Stimulated activated naive CD8-positive, alpha-beta T cell treated with anti-CD3 and anti-CD28 coated beads, Interleukin-15, Interleukin-2, amounts not matched to agents 100 ng/mL and 50 ng/mL, for 24 hours (primary cell): ENCODE measurements at regions not wholly inside any gene's neighbourhood (a gene's known extent, or its start where the extent isn't known, plus 50 kb on each side); places are given as distances from the start of the nearest gene placed in this dataset.

ENCODE experiments used
- H3K27ac Mint-ChIP-seq: one replicate; pipeline ENCODE4 v1.8.0; 2021; ENCODE audit warnings: mild to moderate bottlenecking, mixed read lengths
- H3K27me3 Mint-ChIP-seq: one replicate; pipeline ENCODE4 v1.8.0; 2021; ENCODE audit warnings: mixed read lengths
- H3K36me3 Mint-ChIP-seq: one replicate; pipeline ENCODE4 v1.8.0; 2021; ENCODE audit warnings: low read depth, mixed read lengths
- H3K4me1 Mint-ChIP-seq: one replicate; pipeline ENCODE4 v1.8.0; 2021; ENCODE audit warnings: low read depth, mixed read lengths
- H3K4me3 Mint-ChIP-seq: one replicate; pipeline ENCODE4 v1.8.0; 2021; ENCODE audit warnings: mild to moderate bottlenecking, mixed read lengths
- H3K9me3 Mint-ChIP-seq: one replicate; pipeline ENCODE4 v1.8.0; 2021; ENCODE audit warnings: mixed read lengths

DNA sequence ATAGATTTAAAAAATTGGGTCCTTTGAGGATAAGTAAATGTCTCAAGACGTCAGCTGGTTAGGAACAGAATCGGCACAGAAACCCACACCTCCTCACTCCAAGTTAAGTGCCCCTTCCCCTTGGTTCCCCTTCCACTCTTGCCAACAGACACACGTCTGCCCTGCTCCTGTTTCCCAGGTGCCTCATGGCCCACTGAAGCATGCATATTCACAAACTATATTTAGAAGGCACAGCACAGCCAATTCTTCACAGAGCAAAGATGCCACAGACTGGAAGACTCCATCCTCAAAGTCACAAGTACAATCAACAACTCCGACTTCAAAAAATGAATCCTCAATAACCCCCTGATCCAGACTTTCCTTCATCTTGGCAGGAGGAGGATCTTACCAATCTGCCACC lies 295.4 kb upstream of the NR2F2 start:
- H3K36me3 Mint-ChIP-seq: no peaks in the 10 kb centered on the region
- peaks cover 11% of the 10 kb centered on the region for H3K4me1 Mint-ChIP-seq
- H3K27ac Mint-ChIP-seq: no peak overlapping the region
- H3K27me3 Mint-ChIP-seq: peaks cover 68% of the 10 kb centered on the region
- H3K4me3 Mint-ChIP-seq: no peak overlapping the region
- no peaks in the 10 kb centered on the region for H3K9me3 Mint-ChIP-seq

DNA sequence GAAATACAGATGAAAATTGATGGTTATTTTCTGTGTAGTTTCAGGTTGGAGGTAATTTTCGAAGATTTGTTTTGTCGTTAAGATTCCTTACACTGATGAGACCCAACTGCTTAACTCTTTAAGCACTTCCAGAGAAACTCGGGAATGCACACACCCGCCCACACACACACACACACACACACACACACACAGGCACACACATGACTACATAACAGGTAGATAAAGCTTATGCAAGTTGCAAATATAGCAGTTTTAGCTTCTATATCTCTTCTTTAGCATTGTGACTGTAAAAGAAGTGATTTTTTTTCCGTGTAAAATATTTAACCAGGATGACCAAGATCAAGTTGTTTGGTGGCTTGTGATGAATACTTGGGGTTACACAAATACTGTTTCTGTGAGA lies 294.9 kb upstream of the NR2F2 start:
- no peak overlapping the region for H3K27ac Mint-ChIP-seq
- peaks cover 11% of the 10 kb centered on the region for H3K4me1 Mint-ChIP-seq
- no peak overlapping the region for H3K4me3 Mint-ChIP-seq
- no peaks in the 10 kb centered on the region for H3K9me3 Mint-ChIP-seq
- no peaks in the 10 kb centered on the region for H3K36me3 Mint-ChIP-seq
- peaks cover 72% of the 10 kb centered on the region for H3K27me3 Mint-ChIP-seq

DNA sequence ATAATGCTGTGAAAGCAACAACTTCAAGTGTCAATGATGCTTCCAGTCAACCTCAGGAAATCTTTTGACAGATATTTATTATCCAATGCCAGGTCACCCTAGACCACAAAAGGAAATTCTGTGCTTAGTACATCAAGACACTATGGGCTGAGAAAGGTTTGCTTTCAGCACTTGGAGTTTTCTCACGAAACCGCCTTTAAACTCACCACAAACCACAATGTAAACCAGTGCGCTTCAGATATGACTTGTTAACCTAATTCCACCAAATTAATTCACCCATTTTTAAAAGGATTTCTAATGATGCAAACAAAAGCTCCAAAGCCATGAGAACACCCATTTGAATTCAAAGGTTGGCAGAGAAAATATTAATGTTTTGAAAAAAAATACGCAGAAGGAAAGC lies 292.9 kb upstream of the NR2F2 start:
- H3K27ac Mint-ChIP-seq: no peak overlapping the region
- no peaks in the 10 kb centered on the region for H3K36me3 Mint-ChIP-seq
- H3K4me1 Mint-ChIP-seq: peaks cover 14% of the 10 kb centered on the region
- no peak overlapping the region for H3K4me3 Mint-ChIP-seq
- peaks cover 74% of the 10 kb centered on the region for H3K27me3 Mint-ChIP-seq
- no peaks in the 10 kb centered on the region for H3K9me3 Mint-ChIP-seq

DNA sequence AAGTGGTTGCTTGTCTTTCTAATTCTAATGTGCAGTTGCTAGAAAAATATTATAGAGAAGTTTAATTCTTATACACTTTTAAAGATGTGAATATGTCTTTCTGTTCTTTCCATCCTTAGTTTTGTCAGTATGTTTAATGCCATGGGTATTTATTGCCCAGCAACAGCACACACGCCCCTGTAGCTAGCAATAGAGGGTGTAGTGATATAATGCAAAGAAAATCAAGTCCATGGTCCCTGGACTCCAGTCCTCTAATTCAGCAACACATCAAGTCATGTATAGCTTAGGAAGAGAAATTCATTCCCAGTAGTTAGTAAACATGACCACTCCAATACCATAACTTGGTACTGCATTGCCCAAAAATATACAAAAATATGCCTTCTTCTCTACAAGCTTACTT lies 292.4 kb upstream of the NR2F2 start:
- Mint-ChIP-seq H3K4me3 (no peak overlapping the region), H3K4me1 (peaks cover 14% of the 10 kb centered on the region), H3K36me3 (no peaks in the 10 kb centered on the region), H3K27me3 (peaks cover 71% of the 10 kb centered on the region), H3K9me3 (no peaks in the 10 kb centered on the region), H3K27ac (no peak overlapping the region)

DNA sequence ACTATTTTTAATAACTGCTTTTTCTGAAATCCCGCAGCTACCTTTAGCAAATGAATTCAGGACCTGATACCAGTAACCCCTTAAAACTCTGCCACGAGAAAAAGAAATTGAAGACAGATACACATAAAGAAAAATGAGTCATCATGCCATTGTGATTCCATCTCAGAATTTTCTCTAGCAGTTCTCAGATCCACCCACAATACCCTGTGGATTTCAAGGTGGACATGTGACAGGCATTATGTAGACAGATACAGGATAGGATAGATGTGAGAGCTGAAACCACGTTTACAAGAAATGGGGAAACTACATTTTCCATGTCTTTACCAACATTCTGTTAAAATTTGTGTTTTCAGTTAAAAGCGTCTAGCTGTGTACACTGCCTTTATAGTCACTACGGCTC lies 291.9 kb upstream of the NR2F2 start:
- peaks cover 70% of the 10 kb centered on the region for H3K27me3 Mint-ChIP-seq
- H3K4me1 Mint-ChIP-seq: peaks cover 14% of the 10 kb centered on the region
- no peak overlapping the region for H3K27ac Mint-ChIP-seq
- H3K4me3 Mint-ChIP-seq: no peak overlapping the region
- H3K36me3 Mint-ChIP-seq: no peaks in the 10 kb centered on the region
- no peaks in the 10 kb centered on the region for H3K9me3 Mint-ChIP-seq

DNA sequence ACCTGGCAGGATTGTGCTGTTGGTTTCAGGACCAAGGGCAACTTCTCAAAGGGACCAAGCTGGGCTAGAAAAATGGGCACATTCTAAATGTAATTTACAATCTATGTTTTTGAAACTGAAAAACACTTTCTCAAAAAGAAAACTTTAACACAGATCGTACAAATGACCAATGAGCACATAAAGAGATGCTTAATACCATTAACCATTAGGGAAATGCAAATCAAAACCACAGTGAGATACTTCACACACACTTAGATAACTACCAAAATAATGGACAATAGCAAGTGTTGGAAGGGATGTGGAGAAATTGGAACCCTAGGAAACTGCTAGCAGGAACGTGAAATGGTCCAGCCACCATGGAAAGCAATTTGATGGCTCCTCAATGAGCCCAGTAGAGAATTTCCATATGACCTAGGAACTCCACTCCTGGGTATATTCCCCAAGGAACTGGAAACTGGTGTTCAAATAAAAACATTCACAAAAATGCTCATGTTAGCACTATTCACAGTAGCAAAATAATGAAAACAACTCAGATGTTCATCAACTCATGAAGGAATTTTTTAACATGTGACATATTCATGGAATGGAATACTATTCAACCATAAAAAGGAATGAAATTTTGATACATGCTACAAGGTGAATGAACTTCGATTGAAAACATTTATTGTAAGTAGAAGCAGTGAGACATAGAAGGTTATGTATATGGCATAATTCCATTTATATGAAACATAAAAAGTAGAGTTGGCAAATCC lies 288.3 kb upstream of the NR2F2 start:
- H3K36me3 Mint-ChIP-seq: no peaks in the 10 kb centered on the region
- peaks cover 70% of the 10 kb centered on the region for H3K27me3 Mint-ChIP-seq
- H3K4me1 Mint-ChIP-seq: peaks cover 10% of the 10 kb centered on the region
- no peak overlapping the region for H3K4me3 Mint-ChIP-seq
- H3K27ac Mint-ChIP-seq: no peak overlapping the region
- no peaks in the 10 kb centered on the region for H3K9me3 Mint-ChIP-seq

DNA sequence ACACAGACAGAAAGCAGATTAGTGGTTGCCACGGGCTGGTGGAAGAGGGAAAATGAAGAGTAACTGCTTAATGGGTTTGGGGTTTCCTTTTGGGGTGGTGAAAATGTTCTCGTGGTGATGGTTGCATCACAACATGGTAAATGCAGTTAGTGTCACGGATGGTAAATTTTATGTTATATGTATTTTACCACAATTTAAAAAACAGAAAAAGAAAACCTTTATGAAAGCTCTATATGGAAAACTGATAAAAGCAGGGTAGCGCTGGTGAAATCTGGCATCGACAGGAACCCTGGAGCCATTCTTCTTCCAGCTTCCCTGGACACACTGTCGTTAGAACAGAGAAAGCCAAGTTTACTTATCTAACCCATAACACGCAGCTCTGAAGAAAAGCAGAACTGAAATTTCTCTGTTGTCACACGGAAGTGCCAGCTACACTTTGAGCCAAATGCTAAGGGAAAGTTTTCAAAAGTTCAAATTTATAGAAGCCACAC lies 287.7 kb upstream of the NR2F2 start:
- Mint-ChIP-seq H3K36me3 (no peaks in the 10 kb centered on the region), H3K27me3 (peaks cover 73% of the 10 kb centered on the region), H3K4me1 (peaks cover 4% of the 10 kb centered on the region), H3K27ac (no peak overlapping the region), H3K9me3 (no peaks in the 10 kb centered on the region), H3K4me3 (no peak overlapping the region)

DNA sequence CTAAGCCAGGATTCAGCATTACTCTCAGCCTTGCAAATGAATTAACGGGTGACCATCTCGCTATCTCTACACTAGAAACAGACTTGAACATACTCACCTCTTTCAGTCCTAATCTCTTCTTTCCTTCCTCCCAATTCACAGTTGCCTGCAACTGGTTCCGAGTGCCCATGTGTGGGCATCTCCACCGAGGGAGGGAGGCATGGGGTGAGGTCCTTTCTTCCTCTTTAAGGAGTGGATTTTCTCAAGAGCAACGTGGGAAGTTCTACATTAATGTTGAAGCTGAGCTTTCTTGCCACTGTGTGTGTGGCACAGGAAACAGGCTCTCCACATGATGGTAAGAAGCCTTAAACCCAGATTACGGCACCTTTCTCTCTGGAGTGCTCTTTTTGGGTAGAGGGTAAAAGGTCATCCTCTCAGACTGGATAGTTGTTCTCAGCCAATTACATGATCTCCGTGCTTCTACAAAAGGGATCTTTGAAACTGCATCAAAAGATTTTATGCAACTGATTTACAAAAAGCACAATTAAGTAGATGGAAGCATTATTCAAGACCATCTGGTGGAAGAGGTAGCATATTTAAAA lies 286.8 kb upstream of the NR2F2 start:
- Mint-ChIP-seq H3K36me3 (no peaks in the 10 kb centered on the region), H3K4me1 (peaks cover 3% of the 10 kb centered on the region), H3K4me3 (no peak overlapping the region), H3K27ac (no peak overlapping the region), H3K27me3 (peaks cover 72% of the 10 kb centered on the region), H3K9me3 (no peaks in the 10 kb centered on the region)

DNA sequence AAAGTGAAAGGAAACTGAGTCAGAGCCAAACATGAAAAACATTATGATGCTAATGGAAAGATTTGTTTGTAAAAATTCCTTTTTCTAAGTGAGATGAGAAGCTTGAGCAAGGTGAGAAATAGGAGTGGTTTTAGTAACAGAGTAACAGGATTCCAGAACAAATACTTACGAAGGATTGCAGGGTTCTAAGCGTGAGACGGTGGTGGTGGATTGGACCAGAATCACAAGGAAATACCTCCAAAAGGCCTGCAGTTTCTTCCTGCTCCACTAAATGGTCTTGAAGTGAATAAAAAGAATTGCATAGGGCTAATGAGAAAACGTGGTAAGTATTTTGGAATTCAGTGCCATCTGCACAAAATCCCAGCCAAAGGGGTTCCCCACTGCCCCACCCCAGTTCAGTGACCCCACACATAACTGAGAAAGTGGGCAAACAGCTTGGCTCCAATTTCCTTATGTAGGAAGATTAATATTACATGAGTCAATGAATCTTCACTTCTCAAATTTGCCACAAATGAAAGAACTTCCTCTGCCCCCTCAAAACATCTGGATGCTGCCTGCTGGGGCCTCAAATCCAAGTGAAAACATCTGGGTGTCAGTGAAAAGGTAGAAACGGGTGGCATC lies 283.8 kb upstream of the NR2F2 start:
- H3K9me3 Mint-ChIP-seq: no peaks in the 10 kb centered on the region
- H3K27me3 Mint-ChIP-seq: peaks cover 64% of the 10 kb centered on the region
- H3K27ac Mint-ChIP-seq: no peak overlapping the region
- no peak overlapping the region for H3K4me3 Mint-ChIP-seq
- peaks cover 3% of the 10 kb centered on the region for H3K4me1 Mint-ChIP-seq
- no peaks in the 10 kb centered on the region for H3K36me3 Mint-ChIP-seq

DNA sequence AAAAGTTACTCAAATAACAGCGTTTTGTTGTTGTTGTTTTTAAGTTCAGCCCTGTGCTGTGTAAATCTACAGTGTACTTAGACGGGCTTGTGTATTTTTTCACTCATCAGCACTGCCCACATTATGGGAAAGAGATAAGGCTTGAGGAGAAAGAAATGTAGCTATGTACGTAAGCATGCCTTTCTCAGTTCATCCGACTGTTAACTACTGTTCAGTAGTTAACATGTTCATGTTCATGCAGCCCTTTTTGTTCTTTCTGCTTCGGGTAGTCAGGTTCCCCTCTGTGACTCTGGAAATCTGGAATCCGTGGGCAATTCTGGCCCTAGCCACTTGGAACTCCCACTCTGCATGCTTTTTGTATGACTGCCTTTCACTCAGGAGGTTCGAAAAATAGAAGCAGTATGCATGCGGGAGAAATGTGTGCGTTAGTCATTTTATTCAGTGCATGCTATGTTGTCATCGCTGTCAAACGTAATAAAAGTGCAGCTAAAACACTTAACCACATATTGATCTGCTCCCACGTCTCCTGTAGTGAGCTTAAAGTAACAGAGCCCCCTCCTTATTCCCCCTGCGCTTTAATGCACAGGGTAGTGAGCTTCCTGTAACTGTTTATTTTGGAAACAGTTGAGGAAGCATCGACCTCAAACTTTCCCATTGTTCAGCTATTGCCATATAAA lies 283.1 kb upstream of the NR2F2 start:
- H3K27me3 Mint-ChIP-seq: peaks cover 67% of the 10 kb centered on the region
- H3K36me3 Mint-ChIP-seq: no peaks in the 10 kb centered on the region
- H3K9me3 Mint-ChIP-seq: no peaks in the 10 kb centered on the region
- no peak overlapping the region for H3K27ac Mint-ChIP-seq
- no peak overlapping the region for H3K4me3 Mint-ChIP-seq
- peaks cover 2% of the 10 kb centered on the region for H3K4me1 Mint-ChIP-seq

DNA sequence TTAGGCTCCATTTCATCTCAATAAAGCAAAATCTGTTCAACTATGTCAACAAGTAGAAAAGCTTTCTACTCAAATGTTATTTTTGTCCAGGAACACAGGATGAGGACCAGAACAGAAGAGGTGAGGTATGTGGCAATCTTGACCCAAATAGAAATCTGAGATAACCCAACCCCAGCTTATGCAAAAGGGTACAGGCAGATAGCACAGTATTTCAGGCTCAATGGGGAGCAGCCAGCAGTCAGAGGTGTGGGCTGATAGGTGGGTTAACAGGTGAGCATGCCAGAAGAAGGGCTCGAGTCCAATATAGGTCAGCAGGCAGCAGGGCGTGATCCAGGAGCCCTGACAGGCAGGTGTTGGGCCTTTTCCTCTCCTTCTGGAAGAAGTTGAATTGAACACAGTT lies 281.2 kb upstream of the NR2F2 start:
- Mint-ChIP-seq H3K27ac (no peak overlapping the region), H3K27me3 (peaks cover 67% of the 10 kb centered on the region), H3K4me3 (no peak overlapping the region), H3K4me1 (peaks cover 3% of the 10 kb centered on the region), H3K9me3 (no peaks in the 10 kb centered on the region), H3K36me3 (no peaks in the 10 kb centered on the region)

DNA sequence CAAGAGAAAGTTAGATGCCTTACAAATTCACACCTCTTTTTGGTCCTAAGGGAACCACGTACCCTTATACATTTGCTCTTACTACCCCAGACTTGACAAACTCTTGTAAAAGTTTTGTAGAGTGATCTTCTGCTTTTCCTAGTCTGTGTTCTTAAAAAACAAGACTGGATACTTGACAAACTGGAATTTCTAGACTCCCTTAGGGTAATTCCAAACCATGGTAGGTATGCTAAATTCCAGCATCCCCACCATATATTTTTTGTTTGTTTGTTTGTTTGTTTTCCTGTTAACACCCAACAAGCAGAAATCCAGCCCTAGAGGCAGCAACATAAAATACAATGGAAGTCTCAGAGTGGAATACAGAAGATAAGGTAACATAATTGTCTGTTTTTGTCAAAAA lies 280.7 kb upstream of the NR2F2 start:
- Mint-ChIP-seq H3K4me3 (no peak overlapping the region), H3K4me1 (peaks cover 3% of the 10 kb centered on the region), H3K36me3 (no peaks in the 10 kb centered on the region), H3K27me3 (peaks cover 66% of the 10 kb centered on the region), H3K9me3 (no peaks in the 10 kb centered on the region), H3K27ac (no peak overlapping the region)

DNA sequence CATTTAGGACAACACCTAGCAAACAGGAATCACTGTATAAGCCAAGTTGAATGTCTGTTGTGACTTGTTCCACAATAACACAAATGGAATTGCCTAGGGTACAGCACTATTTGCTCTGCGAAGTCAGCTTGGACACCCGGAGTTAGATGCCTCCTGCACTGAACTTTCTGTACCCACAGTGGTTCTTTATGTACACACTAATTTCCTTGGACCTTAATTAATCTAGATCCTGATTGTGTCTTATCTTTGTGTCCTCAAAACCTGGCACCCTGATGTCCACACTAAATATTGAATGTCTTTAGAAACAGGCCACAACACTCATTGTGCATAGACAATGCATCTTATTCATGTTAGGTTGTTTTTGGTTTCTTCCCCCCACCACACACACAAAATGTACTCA lies 278.9 kb upstream of the NR2F2 start:
- peaks cover 3% of the 10 kb centered on the region for H3K4me1 Mint-ChIP-seq
- H3K27ac Mint-ChIP-seq: no peak overlapping the region
- H3K27me3 Mint-ChIP-seq: peaks cover 71% of the 10 kb centered on the region
- no peaks in the 10 kb centered on the region for H3K36me3 Mint-ChIP-seq
- no peak overlapping the region for H3K4me3 Mint-ChIP-seq
- peaks cover 4% of the 10 kb centered on the region for H3K9me3 Mint-ChIP-seq

DNA sequence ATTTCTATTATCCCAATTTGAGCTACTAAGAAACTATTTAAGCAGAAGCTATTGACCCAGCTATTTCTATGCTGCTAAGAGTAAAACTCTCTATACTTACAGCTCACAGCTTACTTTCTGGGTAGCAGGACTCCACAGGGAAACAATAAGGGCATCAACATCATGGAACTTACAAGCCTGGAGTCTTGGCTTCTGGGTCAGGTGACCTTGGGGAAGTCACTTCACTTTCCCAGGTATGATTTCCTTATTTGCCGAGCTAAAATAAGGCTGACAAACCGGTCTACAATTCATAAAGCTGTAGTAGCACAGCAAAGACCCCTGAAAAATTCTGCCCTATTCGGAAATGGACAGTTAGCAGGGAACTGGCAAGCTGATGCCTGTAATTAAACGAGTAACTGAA lies 278.3 kb upstream of the NR2F2 start:
- Mint-ChIP-seq H3K27me3 (peaks cover 69% of the 10 kb centered on the region), H3K36me3 (no peaks in the 10 kb centered on the region), H3K27ac (no peak overlapping the region), H3K4me1 (peaks cover 3% of the 10 kb centered on the region), H3K4me3 (no peak overlapping the region), H3K9me3 (peaks cover 4% of the 10 kb centered on the region)

DNA sequence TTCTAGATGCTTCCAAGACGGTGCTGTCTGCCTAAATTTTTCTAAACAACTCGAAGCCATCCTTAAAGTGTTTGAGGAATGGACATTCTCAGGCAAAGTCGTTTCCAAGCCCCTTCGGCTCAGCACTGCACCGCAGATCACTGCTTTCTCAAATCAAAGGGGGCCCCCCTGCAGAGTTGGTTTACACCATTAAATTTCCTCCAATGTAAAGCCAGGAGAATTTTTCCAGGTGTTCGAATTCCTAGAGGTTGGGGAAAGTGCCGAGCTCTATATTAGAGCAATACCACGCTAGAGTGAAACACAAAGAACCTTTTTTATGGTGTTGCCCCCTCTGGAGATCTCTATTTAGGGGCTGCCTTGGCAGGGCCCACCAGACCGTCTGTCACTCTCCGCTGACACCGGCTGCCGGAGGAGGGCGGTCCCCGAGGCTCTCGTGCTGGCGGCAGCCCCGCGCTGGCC lies 277.9 kb upstream of the NR2F2 start:
- Mint-ChIP-seq H3K27me3 (peaks cover 68% of the 10 kb centered on the region), H3K9me3 (peaks cover 4% of the 10 kb centered on the region), H3K36me3 (no peaks in the 10 kb centered on the region), H3K27ac (no peak overlapping the region), H3K4me3 (no peak overlapping the region), H3K4me1 (peaks cover 3% of the 10 kb centered on the region)
